22Rv1 (cell line): ENCODE measurements at regions not wholly inside any gene's neighbourhood (a gene's known extent, or its start where the extent isn't known, plus 50 kb on each side); places are given as distances from the start of the nearest gene placed in this dataset.

ENCODE experiments used
- H3K27ac ChIP-seq: fragments of 450-650 bp; 2 replicates; pipeline ENCODE4 v1.5.1; 2017
- ZFX ChIP-seq: fragments of 450-650 bp; IDR thresholded peaks from 2 replicates; pipeline ENCODE4 v1.6.1; 2017; ENCODE audit warnings: antibody characterized with exemption, borderline replicate concordance
- TF ChIP-seq, protein P1 (sequence below): fragments of 450-650 bp; IDR thresholded peaks from 2 replicates; pipeline ENCODE4 v1.5.1; 2017; ENCODE audit warnings: mild to moderate bottlenecking

DNA sequence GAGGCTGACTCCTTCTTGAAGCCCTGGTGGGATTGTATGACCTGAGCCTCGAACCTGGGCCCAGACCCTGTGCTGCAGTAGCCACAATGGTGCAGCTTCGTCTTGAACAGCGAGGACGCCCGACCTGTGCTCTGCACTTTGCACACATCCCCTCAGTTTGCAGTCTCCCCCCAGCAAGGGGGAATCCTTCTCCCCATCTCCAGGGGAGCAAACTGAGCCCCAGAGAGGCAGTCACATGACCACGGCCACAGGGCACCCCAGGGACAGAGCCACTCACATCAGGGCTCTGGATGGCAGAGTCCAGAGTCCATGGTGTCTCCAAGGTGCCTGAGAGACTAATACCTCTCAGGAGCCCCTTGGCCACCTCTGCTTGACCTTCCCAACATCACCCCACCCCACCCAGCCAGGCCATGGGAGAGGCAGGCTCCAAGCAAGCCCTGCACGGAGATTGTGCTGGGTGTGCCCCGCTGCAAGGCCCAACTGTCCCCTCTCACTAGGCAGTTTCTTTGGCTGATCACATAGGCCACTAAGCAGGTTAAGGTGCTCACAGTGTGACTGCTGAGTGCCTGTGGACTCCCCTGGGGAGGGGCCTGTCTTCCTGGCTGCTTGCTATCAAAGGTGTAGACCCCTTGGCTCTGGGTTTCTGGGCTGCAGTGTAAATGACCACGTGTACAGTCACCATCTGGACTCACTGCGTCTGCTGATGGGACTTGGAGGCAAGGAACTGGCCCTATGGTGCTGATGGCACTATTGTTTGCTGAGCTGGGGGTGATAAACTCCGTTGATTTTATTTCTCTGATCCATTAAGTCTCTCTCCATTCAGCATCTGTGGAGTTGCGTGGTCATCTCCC lies 398.1 kb downstream of the MATN1 start:
- H3K27ac ChIP-seq: no peak overlapping the region
- TF ChIP-seq, protein P1, sequence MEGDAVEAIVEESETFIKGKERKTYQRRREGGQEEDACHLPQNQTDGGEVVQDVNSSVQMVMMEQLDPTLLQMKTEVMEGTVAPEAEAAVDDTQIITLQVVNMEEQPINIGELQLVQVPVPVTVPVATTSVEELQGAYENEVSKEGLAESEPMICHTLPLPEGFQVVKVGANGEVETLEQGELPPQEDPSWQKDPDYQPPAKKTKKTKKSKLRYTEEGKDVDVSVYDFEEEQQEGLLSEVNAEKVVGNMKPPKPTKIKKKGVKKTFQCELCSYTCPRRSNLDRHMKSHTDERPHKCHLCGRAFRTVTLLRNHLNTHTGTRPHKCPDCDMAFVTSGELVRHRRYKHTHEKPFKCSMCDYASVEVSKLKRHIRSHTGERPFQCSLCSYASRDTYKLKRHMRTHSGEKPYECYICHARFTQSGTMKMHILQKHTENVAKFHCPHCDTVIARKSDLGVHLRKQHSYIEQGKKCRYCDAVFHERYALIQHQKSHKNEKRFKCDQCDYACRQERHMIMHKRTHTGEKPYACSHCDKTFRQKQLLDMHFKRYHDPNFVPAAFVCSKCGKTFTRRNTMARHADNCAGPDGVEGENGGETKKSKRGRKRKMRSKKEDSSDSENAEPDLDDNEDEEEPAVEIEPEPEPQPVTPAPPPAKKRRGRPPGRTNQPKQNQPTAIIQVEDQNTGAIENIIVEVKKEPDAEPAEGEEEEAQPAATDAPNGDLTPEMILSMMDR: no peak

DNA sequence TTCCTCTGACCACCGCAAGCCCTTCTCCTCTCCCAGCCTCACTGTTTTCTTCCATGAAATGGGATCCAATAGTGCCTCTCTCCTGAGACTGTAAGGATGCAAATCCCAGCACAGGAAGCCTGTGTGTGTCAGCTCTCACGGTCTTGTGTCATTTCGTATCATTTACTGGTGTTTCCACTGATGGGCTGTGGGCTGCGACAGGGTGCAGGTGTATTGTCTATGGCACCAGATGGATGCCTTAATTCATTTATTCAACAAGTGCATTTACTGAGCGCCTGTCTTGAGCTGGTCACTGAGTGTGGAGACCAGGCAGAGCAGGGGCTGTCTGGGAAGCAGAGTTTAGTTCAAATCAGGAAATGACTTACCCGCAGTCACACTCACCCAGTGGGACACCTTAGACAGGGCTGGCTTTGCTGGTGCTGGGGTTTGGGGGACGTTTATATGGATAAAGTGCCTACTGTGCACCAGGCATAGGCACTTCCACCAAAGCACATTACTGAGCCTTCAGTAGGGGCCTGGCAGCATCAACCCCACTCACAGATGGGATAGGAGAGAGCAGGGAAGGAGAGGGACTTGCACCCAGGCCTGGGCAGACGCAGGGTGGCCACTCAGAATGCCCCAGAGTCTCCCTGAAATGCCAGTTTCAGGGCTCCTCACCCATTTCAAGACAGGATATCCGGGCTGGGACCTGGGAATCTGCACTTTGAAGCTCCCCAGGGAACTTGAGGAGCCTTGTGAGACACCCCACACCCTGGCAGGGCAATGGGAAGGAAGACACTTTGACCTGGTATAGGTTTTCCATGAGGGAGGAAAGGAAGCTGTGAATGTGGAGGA lies 398.9 kb downstream of the MATN1 start:
- TF ChIP-seq ZFX: no peak
- TF ChIP-seq, protein P1: no peak
- no peak overlapping the region for H3K27ac ChIP-seq

DNA sequence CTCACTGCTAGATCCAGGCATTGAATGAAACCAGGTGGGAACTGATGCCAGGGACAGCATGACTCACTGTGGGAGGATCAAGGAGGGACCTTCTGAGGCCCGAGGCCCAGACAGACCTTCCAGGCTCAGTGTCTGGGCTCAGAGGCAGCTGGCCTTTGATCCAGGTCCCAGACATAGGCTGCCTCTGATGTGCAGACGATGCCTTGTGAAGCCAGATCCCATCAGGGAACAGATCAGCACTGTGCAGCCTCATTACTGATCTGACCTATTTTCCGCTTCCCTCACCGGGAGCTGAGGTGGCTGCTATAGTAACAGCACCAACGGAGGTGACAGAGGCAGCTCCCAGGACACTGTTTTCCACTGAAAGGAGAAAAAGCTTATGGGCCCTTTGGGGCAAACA lies 399.5 kb downstream of the MATN1 start:
- H3K27ac ChIP-seq: no peak overlapping the region
- no peak for TF ChIP-seq ZFX
- TF ChIP-seq, protein P1: no peak

DNA sequence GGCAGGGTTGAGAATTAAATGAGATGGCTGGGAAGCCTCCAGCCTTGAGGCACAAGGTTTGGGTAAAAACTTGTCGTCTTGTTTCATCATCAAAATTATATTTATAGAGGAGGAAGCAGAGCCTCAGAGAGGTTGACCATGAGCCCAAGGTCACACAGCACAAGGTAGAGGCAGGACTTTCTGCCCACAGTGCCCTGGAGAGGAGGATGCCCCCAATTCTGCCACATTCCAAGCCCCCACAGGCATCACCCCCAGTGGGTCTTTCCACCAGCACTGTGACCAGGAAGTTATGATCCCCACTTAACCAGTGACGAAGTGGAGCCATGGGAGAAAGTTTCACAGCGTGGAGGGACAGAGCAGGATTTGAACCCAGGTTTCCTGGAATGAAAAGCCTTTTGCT lies 400.0 kb downstream of the MATN1 start:
- H3K27ac ChIP-seq: no peak overlapping the region
- no peak for TF ChIP-seq ZFX
- TF ChIP-seq, protein P1: no peak

DNA sequence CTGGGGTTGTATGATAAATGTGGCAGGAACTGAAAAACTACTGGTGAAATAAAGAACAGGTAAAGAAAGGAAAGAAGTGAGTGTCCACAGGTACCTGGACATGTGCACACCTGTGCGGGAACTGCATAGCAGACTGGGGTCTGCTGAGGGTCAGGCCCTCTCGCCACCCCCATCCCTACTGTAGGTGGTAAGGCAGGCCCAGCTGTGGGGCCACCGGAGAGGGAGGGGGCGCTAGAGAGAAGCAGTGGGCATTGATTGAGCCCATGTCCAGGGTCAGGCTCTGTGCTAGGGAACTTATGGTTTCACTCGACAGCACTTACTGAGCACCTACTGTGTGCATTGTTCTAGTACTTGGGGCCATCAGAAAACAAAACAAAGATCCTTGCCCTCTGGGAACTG lies 400.5 kb downstream of the MATN1 start:
- TF ChIP-seq, protein P1: no peak; the same call in 1 of the 2 replicates
- TF ChIP-seq ZFX: no peak
- H3K27ac ChIP-seq: no peak overlapping the region

DNA sequence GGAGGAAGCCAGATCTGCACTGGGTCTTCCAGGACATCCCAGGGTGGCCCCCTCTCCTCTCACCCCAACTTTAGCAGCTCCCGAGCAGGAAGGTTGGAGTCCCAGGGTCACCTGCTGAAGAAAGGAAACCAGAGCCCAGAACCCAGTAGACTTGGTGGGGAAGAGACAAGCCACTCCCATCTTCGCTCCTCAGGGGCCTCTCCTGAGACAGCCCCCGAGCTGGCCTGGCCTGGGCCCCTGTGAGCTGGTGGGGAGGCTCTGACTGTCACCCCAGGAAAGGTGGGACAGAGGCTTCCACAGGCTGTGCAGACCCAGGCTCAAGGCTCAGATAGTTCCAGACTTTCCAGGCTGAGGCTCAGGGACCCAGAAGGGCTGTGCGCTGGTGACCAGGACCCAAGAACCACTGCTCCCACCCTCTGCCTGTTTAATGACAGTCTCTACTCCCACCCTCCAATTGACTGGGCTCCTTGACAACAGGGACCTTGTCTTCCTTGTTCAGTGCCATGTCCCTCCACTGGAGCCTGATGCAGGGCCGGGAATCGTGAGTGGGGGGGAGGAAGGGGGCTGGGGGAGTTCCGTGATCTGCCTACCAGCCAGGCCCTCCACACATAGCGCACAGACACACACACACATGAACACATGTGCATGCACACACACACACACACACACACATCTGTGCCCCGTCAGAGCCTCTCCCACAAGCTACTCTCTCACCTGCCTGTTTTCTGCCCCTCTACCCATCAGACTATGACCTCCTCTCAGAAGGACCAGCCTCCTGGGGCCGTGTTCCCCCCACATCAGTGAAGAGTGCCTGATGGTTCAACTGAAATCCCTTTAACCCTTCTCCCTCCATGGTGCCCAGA lies 401.2 kb downstream of the MATN1 start:
- no peak overlapping the region for H3K27ac ChIP-seq
- TF ChIP-seq, protein P1: no peak
- TF ChIP-seq ZFX: no peak
